ENCODE measurements at regions not wholly inside any gene's neighbourhood (a gene's known extent, or its start where the extent isn't known, plus 50 kb on each side); places are given as distances from the start of the nearest gene placed in this dataset.
"Not testable (repeated sequence)": the region's sequence is repeated elsewhere in the genome, so short reads cannot be mapped to it uniquely, and the experiment has no call there.

- no peak for DNase-seq
Observed at GRCh38 chr18:27564066-27564465, 379.0 kb upstream of the CHST9 start.

GRCh38 chr18:27558388-27559155, 373.5 kb upstream of the CHST9 start:
- no peak for DNase-seq

- no peak for DNase-seq
Observed at GRCh38 chr18:27556741-27557140, 371.6 kb upstream of the CHST9 start.

GRCh38 chr18:27549335-27550039, 364.4 kb upstream of the CHST9 start:
- no peak for DNase-seq

- DNase-seq, result no peak
Observed at GRCh38 chr18:27546991-27547390, 361.9 kb upstream of the CHST9 start.

- no peak for DNase-seq
Observed at GRCh38 chr18:27544206-27544605, 359.1 kb upstream of the CHST9 start.

- no peak for DNase-seq
Observed at GRCh38 chr18:27541293-27541692, 356.2 kb upstream of the CHST9 start.

GRCh38 chr18:27540111-27540510, 355.0 kb upstream of the CHST9 start:
- DNase-seq, result no peak

- no peak for DNase-seq
Observed at GRCh38 chr18:27528925-27529521, 343.9 kb upstream of the CHST9 start.

GRCh38 chr18:27527856-27528255, 342.7 kb upstream of the CHST9 start:
- DNase-seq, result no peak

- no peak for DNase-seq
Observed at GRCh38 chr18:27520401-27520800, 335.3 kb upstream of the CHST9 start.

- DNase-seq, result not testable (repeated sequence)
Observed at GRCh38 chr18:27510036-27510633, 325.0 kb upstream of the CHST9 start.

- no peak for DNase-seq
Observed at GRCh38 chr18:27501671-27502070, 316.6 kb upstream of the CHST9 start.

- no peak for DNase-seq
Observed at GRCh38 chr18:27500531-27500930, 315.4 kb upstream of the CHST9 start.

GRCh38 chr18:27497246-27497645, 312.1 kb upstream of the CHST9 start:
- DNase-seq, result no peak

- no peak for DNase-seq
Observed at GRCh38 chr18:27493182-27493581, 308.1 kb upstream of the CHST9 start.

- DNase-seq, result no peak
Observed at GRCh38 chr18:27491772-27492171, 306.7 kb upstream of the CHST9 start.

GRCh38 chr18:27483276-27483675, 298.2 kb upstream of the CHST9 start:
- no peak for DNase-seq

- no peak for DNase-seq
Observed at GRCh38 chr18:27478459-27478858, 293.4 kb upstream of the CHST9 start.

- no peak for DNase-seq
Observed at GRCh38 chr18:27473318-27473717, 288.2 kb upstream of the CHST9 start.

GRCh38 chr18:27467073-27467472, 282.0 kb upstream of the CHST9 start:
- no peak for DNase-seq

GRCh38 chr18:27461957-27462356, 276.8 kb upstream of the CHST9 start:
- no peak for DNase-seq

GRCh38 chr18:27449104-27449503, 264.0 kb upstream of the CHST9 start:
- DNase-seq, result no peak

GRCh38 chr18:27447930-27448329, 262.8 kb upstream of the CHST9 start:
- DNase-seq, result no peak
